KBM-7 (cell line): ENCODE measurements at regions not wholly inside any gene's neighbourhood (a gene's known extent, or its start where the extent isn't known, plus 50 kb on each side); places are given as distances from the start of the nearest gene placed in this dataset.
"Not testable (repeated sequence)": the region's sequence is repeated elsewhere in the genome, so short reads cannot be mapped to it uniquely, and the experiment has no call there.

ENCODE experiments used
- DNase-seq: peaks from one replicate; pipeline ENCODE4 v3.0.0-alpha.2; 2015
- in situ Hi-C: fragments of 300-500 bp; cut with MboI; formaldehyde crosslinking; loops from 2 replicates; pipeline ENCODE4 v1.14.3; 2020; ENCODE audit warnings: low sequenced_read_pairs, low pct_unique_long_range_greater_than_20kb, mixed read lengths

- in situ Hi-C loops: no loop called here
- DNase-seq: no peak
These were observed 775.7 kb upstream of the SPRY2 start for GRCh38 chr13:81116461-81117282.

GRCh38 chr13:81109026-81109425 is 768.1 kb upstream of the SPRY2 start:
- in situ Hi-C loops: no loop called here
- no peak for DNase-seq

- in situ Hi-C loops: no loop called here
- DNase-seq: no peak
These were observed 765.4 kb upstream of the SPRY2 start for GRCh38 chr13:81106348-81106747.

- DNase-seq: no peak
- in situ Hi-C loops: no loop called here
These were observed 763.2 kb upstream of the SPRY2 start for GRCh38 chr13:81104035-81104715.

GRCh38 chr13:81102066-81102465 is 761.1 kb upstream of the SPRY2 start:
- in situ Hi-C loops, DNase-seq: not testable (repeated sequence)

- DNase-seq: no peak
- in situ Hi-C loops: no loop called here
These were observed 748.6 kb upstream of the SPRY2 start for GRCh38 chr13:81089371-81090157.

- in situ Hi-C loops: no loop called here
- no peak for DNase-seq
These were observed 740.1 kb upstream of the SPRY2 start for GRCh38 chr13:81080911-81081454.

GRCh38 chr13:81078048-81078447 is 737.1 kb upstream of the SPRY2 start:
- in situ Hi-C loops: no loop called here
- DNase-seq: no peak

- in situ Hi-C loops: not testable (repeated sequence)
These were observed 728.9 kb upstream of the SPRY2 start for GRCh38 chr13:81069822-81070221.

GRCh38 chr13:81058916-81059290 is 718.0 kb upstream of the SPRY2 start:
- in situ Hi-C loops: no loop called here
- DNase-seq: no peak

More at GRCh38 chr13:81069822-81070221, 728.9 kb upstream of the SPRY2 start:
- DNase-seq: not testable (repeated sequence)

- in situ Hi-C loops: no loop called here
- no peak for DNase-seq
These were observed 717.4 kb upstream of the SPRY2 start for GRCh38 chr13:81058211-81058915.

- no peak for DNase-seq
- in situ Hi-C loops: no loop called here
These were observed 710.9 kb upstream of the SPRY2 start for GRCh38 chr13:81051873-81052272.

- in situ Hi-C loops: no loop called here
- no peak for DNase-seq
These were observed 707.1 kb upstream of the SPRY2 start for GRCh38 chr13:81048026-81048461.

- no peak for DNase-seq
- in situ Hi-C loops: no loop called here
These were observed 700.8 kb upstream of the SPRY2 start for GRCh38 chr13:81041761-81042160.

- DNase-seq: no peak
- in situ Hi-C loops: no loop called here
These were observed 691.1 kb upstream of the SPRY2 start for GRCh38 chr13:81031996-81032395.

- in situ Hi-C loops: no loop called here
- no peak for DNase-seq
These were observed 684.2 kb upstream of the SPRY2 start for GRCh38 chr13:81025091-81025490.

GRCh38 chr13:81021284-81021840 is 680.4 kb upstream of the SPRY2 start:
- no peak for DNase-seq
- in situ Hi-C loops: no loop called here

- in situ Hi-C loops: no loop called here
- DNase-seq: no peak
These were observed 679.1 kb upstream of the SPRY2 start for GRCh38 chr13:81020010-81020409.

- in situ Hi-C loops: no loop called here
- DNase-seq: no peak
These were observed 678.0 kb upstream of the SPRY2 start for GRCh38 chr13:81018936-81019335.
